T-helper 2 cell treated with Interferon-gamma antibody and Interleukin-4, amounts not matched to agents 100 ng/mL and 5 ng/mL, for 36 hours (primary cell): ENCODE measurements at regions not wholly inside any gene's neighbourhood (a gene's known extent, or its start where the extent isn't known, plus 50 kb on each side); places are given as distances from the start of the nearest gene placed in this dataset.
"Not testable (repeated sequence)": the region's sequence is repeated elsewhere in the genome, so short reads cannot be mapped to it uniquely, and the experiment has no call there.

ENCODE experiments used
- intact Hi-C: fragments of 100-400 bp; cut with micrococcal nuclease; formaldehyde crosslinking; loops from one replicate; pipeline ENCODE4 v1.15.1; 2023

- intact Hi-C loops: no loop called here
Observed at GRCh38 chr3:28139288-28139687, 102.1 kb upstream of the CMC1 start.

GRCh38 chr3:28139967-28140634 is 101.3 kb upstream of the CMC1 start:
- intact Hi-C loops: no loop called here

GRCh38 chr3:28140664-28141063 is 100.8 kb upstream of the CMC1 start:
- intact Hi-C loops: no loop called here

- intact Hi-C loops: no loop called here
Observed at GRCh38 chr3:28149960-28150359, 91.5 kb upstream of the CMC1 start.

GRCh38 chr3:28150465-28151206 is 90.8 kb upstream of the CMC1 start:
- intact Hi-C loops: no loop called here

- intact Hi-C loops: no loop called here
Observed at GRCh38 chr3:28151207-28151550, 90.2 kb upstream of the CMC1 start.

GRCh38 chr3:28151608-28152228 is 89.7 kb upstream of the CMC1 start:
- intact Hi-C loops: loop anchor here (2.0 kb wide), 1 partner anchor 15 kb away; no protein-coding TSS in a partner anchor

GRCh38 chr3:28155631-28156030 is 85.8 kb upstream of the CMC1 start:
- intact Hi-C loops: no loop called here

GRCh38 chr3:28156599-28156998 is 84.8 kb upstream of the CMC1 start:
- intact Hi-C loops: not testable (repeated sequence)

GRCh38 chr3:28171962-28172361 is 69.5 kb upstream of the CMC1 start:
- intact Hi-C loops: loop anchor here (1.0 to 5.0 kb wide), 3 partner anchors 39 to 450 kb away; partner anchors contain the start of genes CMC1 and EOMES

- intact Hi-C loops: loop anchor here (5.0 kb wide), 2 partner anchors 70 to 450 kb away; partner anchors contain the start of genes CMC1 and EOMES
Observed at GRCh38 chr3:28172748-28173147, 68.7 kb upstream of the CMC1 start.

GRCh38 chr3:28173836-28174235 is 67.6 kb upstream of the CMC1 start:
- intact Hi-C loops: loop anchor here (5.0 kb wide), 2 partner anchors 68 to 452 kb away; partner anchors contain the start of genes CMC1 and EOMES

GRCh38 chr3:28186748-28187147 is 54.7 kb upstream of the CMC1 start:
- intact Hi-C loops: no loop called here

GRCh38 chr3:28188686-28189085 is 52.7 kb upstream of the CMC1 start:
- intact Hi-C loops: no loop called here

GRCh38 chr3:28191363-28191762 is 50.1 kb upstream of the CMC1 start:
- intact Hi-C loops: no loop called here
